BJ (cell line): ENCODE measurements at regions not wholly inside any gene's neighbourhood (a gene's known extent, or its start where the extent isn't known, plus 50 kb on each side); places are given as distances from the start of the nearest gene placed in this dataset.

Experiments
- CTCF ChIA-PET: fragments of 350-600 bp; formaldehyde crosslinking; extraction: SDS; loops from one replicate; lab custom pipeline; 2021; ENCODE audit warnings: antibody characterized with exemption, inconsistent platforms; lab: Yijun Ruan, JAX
- POLR2A ChIA-PET: fragments of 300-600 bp; sonication (Branson Sonifier 250); formaldehyde crosslinking; extraction: SDS; loops from one replicate; lab custom pipeline; 2021; ENCODE audit warnings: antibody characterized with exemption; lab: Charles Lee
- DNase-seq: peaks from one replicate; pipeline ENCODE4 v3.0.0-alpha.2; 2011; ENCODE audit warnings: low read depth
- H3K27me3 ChIP-seq: 2 replicates; pipeline ENCODE4 v1.6.0; 2011; ENCODE audit warnings: low read length; ENCODE audit not compliant: control insufficient read depth, insufficient read depth
- H3K36me3 ChIP-seq: 2 replicates; pipeline ENCODE4 v1.5.1; 2011; ENCODE audit warnings: low read length; ENCODE audit not compliant: control insufficient read depth, insufficient read depth
- H3K4me3 ChIP-seq: 2 replicates; pipeline ENCODE4 v1.5.1; 2011; ENCODE audit warnings: low read depth, mild to moderate bottlenecking, control low read depth, low read length
- TF ChIP-seq, protein P1 (sequence below): IDR thresholded peaks from 2 replicates; pipeline ENCODE4 v1.5.1; 2011; ENCODE audit warnings: low read depth, mild to moderate bottlenecking, control low read depth, inconsistent platforms, low read length, moderate library complexity; ENCODE audit not compliant: insufficient read depth

- Histone ChIP-seq H3K27me3 (no peaks in the 10 kb centered on the region), H3K36me3 (no peaks in the 10 kb centered on the region), H3K4me3 (no peak overlapping the region)
- CTCF ChIA-PET, result no interaction called here
- POLR2A ChIA-PET, result no interaction called here
- DNase-seq, result no peak
- TF ChIP-seq, protein P1, sequence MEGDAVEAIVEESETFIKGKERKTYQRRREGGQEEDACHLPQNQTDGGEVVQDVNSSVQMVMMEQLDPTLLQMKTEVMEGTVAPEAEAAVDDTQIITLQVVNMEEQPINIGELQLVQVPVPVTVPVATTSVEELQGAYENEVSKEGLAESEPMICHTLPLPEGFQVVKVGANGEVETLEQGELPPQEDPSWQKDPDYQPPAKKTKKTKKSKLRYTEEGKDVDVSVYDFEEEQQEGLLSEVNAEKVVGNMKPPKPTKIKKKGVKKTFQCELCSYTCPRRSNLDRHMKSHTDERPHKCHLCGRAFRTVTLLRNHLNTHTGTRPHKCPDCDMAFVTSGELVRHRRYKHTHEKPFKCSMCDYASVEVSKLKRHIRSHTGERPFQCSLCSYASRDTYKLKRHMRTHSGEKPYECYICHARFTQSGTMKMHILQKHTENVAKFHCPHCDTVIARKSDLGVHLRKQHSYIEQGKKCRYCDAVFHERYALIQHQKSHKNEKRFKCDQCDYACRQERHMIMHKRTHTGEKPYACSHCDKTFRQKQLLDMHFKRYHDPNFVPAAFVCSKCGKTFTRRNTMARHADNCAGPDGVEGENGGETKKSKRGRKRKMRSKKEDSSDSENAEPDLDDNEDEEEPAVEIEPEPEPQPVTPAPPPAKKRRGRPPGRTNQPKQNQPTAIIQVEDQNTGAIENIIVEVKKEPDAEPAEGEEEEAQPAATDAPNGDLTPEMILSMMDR, result no peak
These were observed 233.8 kb upstream of the MPDZ start for GRCh38 chr9:13513286-13513685.

- POLR2A ChIA-PET, result no interaction called here
These were observed 229.2 kb upstream of the MPDZ start for GRCh38 chr9:13508681-13509080.

GRCh38 chr9:13508086-13508485 is 228.6 kb upstream of the MPDZ start:
- POLR2A ChIA-PET, result no interaction called here
- no peak for DNase-seq
- no peaks in the 10 kb centered on the region for H3K36me3 ChIP-seq
- TF ChIP-seq, protein P1, result no peak
- no peak overlapping the region for H3K4me3 ChIP-seq
- no peaks in the 10 kb centered on the region for H3K27me3 ChIP-seq
- CTCF ChIA-PET, result no interaction called here

More at GRCh38 chr9:13508681-13509080, 229.2 kb upstream of the MPDZ start:
- H3K36me3 ChIP-seq, result no peaks in the 10 kb centered on the region
- no peak for DNase-seq
- H3K4me3 ChIP-seq, result no peak overlapping the region
- CTCF ChIA-PET, result no interaction called here
- no peaks in the 10 kb centered on the region for H3K27me3 ChIP-seq
- TF ChIP-seq, protein P1, result no peak

DNA sequence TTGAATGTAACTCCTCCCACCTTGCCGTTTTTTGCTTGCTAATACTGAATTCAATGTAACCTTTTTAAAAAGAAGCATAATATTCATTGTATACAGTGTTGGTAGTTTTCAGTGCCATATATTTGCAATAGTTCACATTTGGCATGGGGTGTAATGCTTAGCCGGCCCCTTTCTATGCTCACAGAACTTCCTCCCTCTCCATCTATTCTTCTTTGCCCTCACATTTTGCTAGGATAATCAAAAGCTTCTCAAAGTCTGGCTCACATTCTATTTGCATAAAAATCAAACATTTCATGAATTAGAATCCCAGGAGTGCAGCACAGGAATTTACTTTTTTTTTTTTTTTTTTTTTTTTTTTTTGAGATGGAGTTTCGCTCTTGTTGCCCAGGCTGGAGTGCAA is 226.3 kb upstream of the MPDZ start:
- Histone ChIP-seq H3K4me3 (no peak overlapping the region), H3K36me3 (no peaks in the 10 kb centered on the region), H3K27me3 (peaks cover 2% of the 10 kb centered on the region; the same call in 1 of the 2 replicates)
- ChIA-PET POLR2A (no interaction called here), CTCF (no interaction called here)
- TF ChIP-seq, protein P1, result no peak
- DNase-seq, result no peak

GRCh38 chr9:13503599-13503998 is 224.1 kb upstream of the MPDZ start:
- TF ChIP-seq, protein P1, result no peak
- H3K27me3 ChIP-seq, result peaks cover 2% of the 10 kb centered on the region; the same call in 1 of the 2 replicates
- H3K36me3 ChIP-seq, result no peaks in the 10 kb centered on the region
- POLR2A ChIA-PET, result no interaction called here
- DNase-seq, result no peak
- CTCF ChIA-PET, result interaction anchor here (0.8 kb wide), 1 partner anchor 12 kb away, joined by 3 read pairs; no protein-coding TSS in a partner anchor
- no peak overlapping the region for H3K4me3 ChIP-seq
